Activated T-cell treated with anti-CD3 and anti-CD28 coated beads, Interleukin-2, amount 50 U/mL, for 72 hours (primary cell): ENCODE measurements at regions not wholly inside any gene's neighbourhood (a gene's known extent, or its start where the extent isn't known, plus 50 kb on each side); places are given as distances from the start of the nearest gene placed in this dataset.

Experiments used
- ATAC-seq, 2 donors: fragments of 150-1000 bp; cut with Tn5 transposase; replicated peaks in 1 of 2; 2 replicates each; pipeline ENCODE4 v1.10.0; 2021; ENCODE audit warnings: moderate library complexity in 2 of 2, mild to moderate bottlenecking in 1 of 2
- DNase-seq, 2 donors: peaks; one replicate each; pipeline ENCODE4 v3.0.0; 2021 to 2022; ENCODE audit warnings: mixed read lengths in 1 of 2
- H3K27ac Mint-ChIP-seq: one replicate; pipeline ENCODE4 v1.8.0; 2022; ENCODE audit warnings: mild to moderate bottlenecking, moderate library complexity, mixed read lengths
- H3K27me3 Mint-ChIP-seq: one replicate; pipeline ENCODE4 v1.8.0; 2022; ENCODE audit warnings: low read depth, mixed read lengths
- H3K36me3 Mint-ChIP-seq, 2 donors: one replicate each; pipeline ENCODE4 v1.8.0; 2022; ENCODE audit warnings: mixed read lengths in 2 of 2, mild to moderate bottlenecking in 1 of 2; ENCODE audit not compliant: insufficient read depth in 2 of 2
- H3K4me1 Mint-ChIP-seq: one replicate; pipeline ENCODE4 v1.8.0; 2022; ENCODE audit warnings: low read depth, mixed read lengths
- H3K4me3 Mint-ChIP-seq, 2 donors: one replicate each; pipeline ENCODE4 v1.8.0; 2022; ENCODE audit warnings: mild to moderate bottlenecking in 2 of 2, mixed read lengths in 2 of 2, moderate library complexity in 2 of 2
- H3K9me3 Mint-ChIP-seq, 2 donors: one replicate each; pipeline ENCODE4 v1.8.0; 2022; ENCODE audit warnings: mixed read lengths in 2 of 2

GRCh38 chr5:124658867-124659557 lies 87.4 kb downstream of the ZNF608 start:
- H3K27ac Mint-ChIP-seq = no peak overlapping the region
- ATAC-seq = no peak
- H3K27me3 Mint-ChIP-seq = peaks cover 36% of the 10 kb centered on the region
- H3K4me1 Mint-ChIP-seq = no peaks in the 10 kb centered on the region
- H3K4me3 Mint-ChIP-seq = no peak overlapping the region
- no peaks in the 10 kb centered on the region for H3K9me3 Mint-ChIP-seq
- no peaks in the 10 kb centered on the region for H3K36me3 Mint-ChIP-seq
- DNase-seq = no peak

GRCh38 chr5:124655921-124656511 lies 90.4 kb downstream of the ZNF608 start:
- ATAC-seq = no peak
- H3K36me3 Mint-ChIP-seq = no peaks in the 10 kb centered on the region
- no peaks in the 10 kb centered on the region for H3K4me1 Mint-ChIP-seq
- H3K9me3 Mint-ChIP-seq = no peaks in the 10 kb centered on the region
- no peak overlapping the region for H3K27ac Mint-ChIP-seq
- DNase-seq = no peak
- no peak overlapping the region for H3K4me3 Mint-ChIP-seq
- peaks cover 20% of the 10 kb centered on the region for H3K27me3 Mint-ChIP-seq

- no peak for DNase-seq
- no peaks in the 10 kb centered on the region for H3K9me3 Mint-ChIP-seq
- H3K27ac Mint-ChIP-seq = no peak overlapping the region
- ATAC-seq = no peak
- H3K4me1 Mint-ChIP-seq = peaks cover under 1% of the 10 kb centered on the region
- H3K27me3 Mint-ChIP-seq = peaks cover 24% of the 10 kb centered on the region
- no peak overlapping the region for H3K4me3 Mint-ChIP-seq
- no peaks in the 10 kb centered on the region for H3K36me3 Mint-ChIP-seq
These were observed 91.1 kb downstream of the ZNF608 start for GRCh38 chr5:124655251-124655917.

- Mint-ChIP-seq H3K27me3 (peaks cover 24% of the 10 kb centered on the region), H3K4me3 (no peak overlapping the region), H3K4me1 (peaks cover 10% of the 10 kb centered on the region), H3K9me3 (no peaks in the 10 kb centered on the region), H3K27ac (no peak overlapping the region), H3K36me3 (no peaks in the 10 kb centered on the region)
- no peak for ATAC-seq
- no peak for DNase-seq
These were observed 92.0 kb downstream of the ZNF608 start for GRCh38 chr5:124654418-124654817.

- Mint-ChIP-seq H3K36me3 (no peaks in the 10 kb centered on the region), H3K9me3 (no peaks in the 10 kb centered on the region), H3K4me3 (no peak overlapping the region), H3K4me1 (peaks cover 15% of the 10 kb centered on the region), H3K27ac (no peak overlapping the region), H3K27me3 (peaks cover 21% of the 10 kb centered on the region)
- ATAC-seq (no peak), DNase-seq (no peak)
These were observed 92.8 kb downstream of the ZNF608 start for GRCh38 chr5:124653666-124654065.

GRCh38 chr5:124652892-124653441 lies 93.5 kb downstream of the ZNF608 start:
- Mint-ChIP-seq H3K4me1 (peaks cover 15% of the 10 kb centered on the region), H3K9me3 (no peaks in the 10 kb centered on the region), H3K27me3 (peaks cover 26% of the 10 kb centered on the region), H3K27ac (no peak overlapping the region), H3K4me3 (no peak overlapping the region), H3K36me3 (no peaks in the 10 kb centered on the region)
- DNase-seq = no peak
- no peak for ATAC-seq

- Mint-ChIP-seq H3K27me3 (peaks cover 31% of the 10 kb centered on the region), H3K4me3 (peak overlapping the region in 1 of 2 donors; percentile 82), H3K36me3 (no peaks in the 10 kb centered on the region), H3K9me3 (no peaks in the 10 kb centered on the region), H3K4me1 (peaks cover 15% of the 10 kb centered on the region), H3K27ac (no peak overlapping the region)
- ATAC-seq = no peak
- DNase-seq = no peak
These were observed 94.0 kb downstream of the ZNF608 start for GRCh38 chr5:124652514-124652819.

- ATAC-seq (peak; percentile 58 to 61), DNase-seq (peak; percentile 15 to 23)
- H3K36me3 Mint-ChIP-seq = no peaks in the 10 kb centered on the region
- H3K27me3 Mint-ChIP-seq = peaks cover 37% of the 10 kb centered on the region
- H3K27ac Mint-ChIP-seq = no peak overlapping the region
- H3K4me3 Mint-ChIP-seq = peak overlapping the region; percentile 73 to 82
- H3K9me3 Mint-ChIP-seq = no peaks in the 10 kb centered on the region
- H3K4me1 Mint-ChIP-seq = peaks cover 15% of the 10 kb centered on the region
These were observed 94.6 kb downstream of the ZNF608 start for GRCh38 chr5:124651663-124652513.

- Mint-ChIP-seq H3K27me3 (peaks cover 43% of the 10 kb centered on the region), H3K4me1 (peaks cover 15% of the 10 kb centered on the region), H3K9me3 (no peaks in the 10 kb centered on the region), H3K4me3 (peak overlapping the region; percentile 73 to 82), H3K27ac (no peak overlapping the region), H3K36me3 (no peaks in the 10 kb centered on the region)
- no peak for ATAC-seq
- no peak for DNase-seq
These were observed 95.3 kb downstream of the ZNF608 start for GRCh38 chr5:124650951-124651662.

- Mint-ChIP-seq H3K27me3 (peaks cover 43% of the 10 kb centered on the region), H3K4me3 (no peak overlapping the region)
- ATAC-seq = peak in 1 of 2 donors; percentile 1
These were observed 96.3 kb downstream of the ZNF608 start for GRCh38 chr5:124650147-124650561.

GRCh38 chr5:124649491-124650146 lies 96.8 kb downstream of the ZNF608 start:
- Mint-ChIP-seq H3K36me3 (no peaks in the 10 kb centered on the region), H3K4me1 (peaks cover 15% of the 10 kb centered on the region), H3K27me3 (peaks cover 44% of the 10 kb centered on the region), H3K9me3 (no peaks in the 10 kb centered on the region), H3K4me3 (peak overlapping the region in 1 of 2 donors; percentile 5), H3K27ac (peak overlapping the region; percentile 23)
- ATAC-seq = peak; percentile 89 to 93
- DNase-seq = peak; percentile 70 to 71

More at GRCh38 chr5:124650147-124650561, 96.3 kb downstream of the ZNF608 start:
- no peaks in the 10 kb centered on the region for H3K36me3 Mint-ChIP-seq
- H3K4me1 Mint-ChIP-seq = peaks cover 15% of the 10 kb centered on the region
- DNase-seq = no peak
- H3K9me3 Mint-ChIP-seq = no peaks in the 10 kb centered on the region
- H3K27ac Mint-ChIP-seq = no peak overlapping the region

- Mint-ChIP-seq H3K27ac (no peak overlapping the region), H3K9me3 (no peaks in the 10 kb centered on the region), H3K27me3 (peaks cover 50% of the 10 kb centered on the region), H3K4me3 (no peak overlapping the region), H3K4me1 (peaks cover 15% of the 10 kb centered on the region), H3K36me3 (no peaks in the 10 kb centered on the region)
- no peak for DNase-seq
- ATAC-seq = no peak
These were observed 97.5 kb downstream of the ZNF608 start for GRCh38 chr5:124648902-124649467.
